Stimulated activated CD4-positive, alpha-beta T cell treated with anti-CD3 and anti-CD28 coated beads, Interleukin-1b, Interleukin-23, amount 100 ng/mL, for 4 hours (primary cell): ENCODE measurements at regions not wholly inside any gene's neighbourhood (a gene's known extent, or its start where the extent isn't known, plus 50 kb on each side); places are given as distances from the start of the nearest gene placed in this dataset.

Source experiments
- DNase-seq, 2 donors: peaks; one replicate each; pipeline ENCODE4 v3.0.0-alpha.2; 2020; ENCODE audit warnings: low read depth in 2 of 2

DNA sequence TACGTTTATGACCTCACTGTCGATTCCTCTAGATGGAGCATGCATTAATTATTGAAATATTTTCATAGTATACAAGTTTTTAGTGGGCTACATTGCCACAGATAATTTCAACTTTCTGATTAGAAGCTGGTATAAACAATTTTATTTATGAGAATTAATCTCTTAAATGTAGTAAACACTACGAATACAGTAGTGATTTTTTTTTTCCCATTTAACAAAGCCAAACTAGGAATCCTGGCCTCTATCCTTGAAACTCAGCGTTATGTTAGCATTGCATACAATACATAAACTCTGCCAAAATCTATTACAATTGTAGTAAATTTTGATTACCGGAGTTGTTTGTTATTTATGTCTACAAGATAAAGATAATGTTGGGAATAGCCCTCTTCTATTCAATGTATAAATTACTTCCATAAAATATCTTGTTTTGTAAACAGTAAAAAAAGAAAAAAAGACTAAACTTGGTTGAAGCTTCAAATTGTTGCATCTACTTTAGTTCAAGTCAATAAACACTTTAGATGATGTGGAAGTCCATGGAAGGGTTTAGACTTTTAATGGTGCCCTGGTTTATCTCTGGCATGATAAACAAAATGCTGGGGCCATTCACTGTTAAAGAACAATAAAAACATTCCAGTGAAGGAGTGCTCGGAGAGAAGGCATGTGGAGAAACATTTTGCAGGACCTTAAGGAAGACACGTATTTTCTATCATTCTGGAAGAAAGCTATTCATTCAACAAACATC is 77.3 kb upstream of the NR2F2 start:
- DNase-seq, result no peak

DNA sequence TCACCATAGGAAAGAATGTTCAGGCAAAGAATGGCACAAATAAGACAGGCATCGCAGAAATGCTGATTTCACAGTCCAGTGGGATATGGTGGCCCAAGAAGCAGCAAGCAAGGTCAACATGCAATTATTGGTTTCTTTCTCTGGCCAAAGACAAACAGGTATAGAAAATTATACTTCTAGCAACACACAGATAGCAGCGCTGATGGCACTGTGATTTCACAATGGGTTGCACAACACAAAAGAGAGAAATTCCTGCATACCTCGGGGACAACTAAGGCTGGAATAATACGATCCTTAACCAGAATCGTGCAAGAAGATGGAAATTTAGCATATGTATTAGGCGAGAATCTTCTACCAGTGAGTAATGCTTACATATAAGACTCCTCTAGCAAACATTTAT is 76.3 kb upstream of the NR2F2 start:
- no peak for DNase-seq

- no peak for DNase-seq
Observed at GRCh38 chr15:96255599-96255998, 74.9 kb upstream of the NR2F2 start.

- DNase-seq, result no peak
Observed at GRCh38 chr15:96261575-96262034, 68.9 kb upstream of the NR2F2 start.

GRCh38 chr15:96262097-96262496 is 68.4 kb upstream of the NR2F2 start:
- DNase-seq, result no peak

DNA sequence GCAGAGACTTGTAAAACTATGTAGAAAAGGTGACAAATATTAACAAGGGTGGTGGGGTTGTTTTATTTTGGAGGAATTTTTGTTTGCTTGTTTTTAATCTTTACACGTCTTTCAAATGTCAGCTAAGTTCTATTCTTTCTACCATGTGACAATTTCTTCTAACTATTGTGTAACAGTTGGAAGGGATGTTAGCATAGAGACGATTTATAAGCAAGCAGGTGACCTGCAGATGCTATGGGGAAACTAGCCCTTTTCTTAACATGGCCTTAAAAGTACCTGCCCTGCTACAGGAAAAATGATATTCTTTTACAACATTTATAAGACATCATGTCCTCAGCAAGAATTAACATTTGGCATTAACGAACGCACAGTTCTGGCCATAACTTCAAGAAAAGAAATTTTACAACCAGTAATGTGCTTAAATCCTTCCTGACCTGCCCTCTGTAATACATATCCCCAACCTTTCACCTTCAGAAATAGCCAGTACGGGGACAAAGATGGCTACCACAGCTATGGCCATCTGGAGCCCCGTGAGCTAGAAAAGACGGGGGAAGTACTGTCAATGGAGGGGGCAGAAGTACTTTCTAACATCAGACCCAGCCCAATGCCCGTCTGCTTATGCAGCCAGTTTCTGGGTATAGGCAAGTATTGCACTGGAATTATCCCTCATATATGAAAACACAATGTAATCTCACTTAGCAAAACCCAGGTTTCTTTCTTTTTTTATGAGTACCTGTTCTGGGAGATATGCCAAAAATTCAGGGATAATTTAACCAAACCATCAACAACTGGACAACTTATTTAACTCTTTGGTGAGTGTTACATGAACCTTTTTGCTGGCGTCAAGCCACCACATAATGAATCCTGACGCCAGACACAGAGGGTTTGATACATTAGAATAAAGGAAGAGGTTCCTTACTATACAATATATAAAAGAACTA is 67.7 kb upstream of the NR2F2 start:
- no peak for DNase-seq

GRCh38 chr15:96264351-96264798 is 66.1 kb upstream of the NR2F2 start:
- no peak for DNase-seq

DNA sequence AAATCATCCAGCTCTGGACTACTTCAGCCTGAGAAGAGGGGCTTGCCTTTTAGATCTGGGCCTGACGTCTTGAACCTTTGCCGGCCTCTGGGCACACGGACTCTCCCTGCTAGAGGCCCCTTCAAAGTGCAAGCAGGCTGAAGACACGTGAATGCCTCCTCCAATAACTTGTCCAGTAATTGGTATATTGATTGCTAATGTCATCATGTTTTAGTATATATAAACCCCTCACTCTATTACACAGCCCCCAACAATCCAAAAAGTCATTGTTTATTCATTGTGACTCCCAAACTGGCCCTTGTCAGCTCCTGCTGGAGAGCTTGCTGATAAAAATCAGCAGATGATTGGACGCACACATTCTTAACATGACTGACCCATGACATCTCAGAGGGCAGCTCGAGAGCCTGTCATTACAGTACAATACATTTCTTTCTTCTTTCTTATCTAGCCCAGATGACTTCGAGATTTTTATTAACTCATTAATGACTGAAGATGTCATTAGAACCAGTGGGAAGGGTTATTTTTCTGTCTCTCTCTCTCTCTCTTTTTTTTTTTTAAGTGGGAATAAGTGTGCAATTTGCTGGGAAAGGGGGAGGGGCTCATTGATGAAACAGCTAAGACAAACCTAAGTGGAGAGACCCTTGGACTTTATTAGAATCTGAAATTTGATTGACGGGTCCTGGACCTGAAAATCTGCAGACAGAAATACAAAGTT is 65.5 kb upstream of the NR2F2 start:
- no peak for DNase-seq

DNA sequence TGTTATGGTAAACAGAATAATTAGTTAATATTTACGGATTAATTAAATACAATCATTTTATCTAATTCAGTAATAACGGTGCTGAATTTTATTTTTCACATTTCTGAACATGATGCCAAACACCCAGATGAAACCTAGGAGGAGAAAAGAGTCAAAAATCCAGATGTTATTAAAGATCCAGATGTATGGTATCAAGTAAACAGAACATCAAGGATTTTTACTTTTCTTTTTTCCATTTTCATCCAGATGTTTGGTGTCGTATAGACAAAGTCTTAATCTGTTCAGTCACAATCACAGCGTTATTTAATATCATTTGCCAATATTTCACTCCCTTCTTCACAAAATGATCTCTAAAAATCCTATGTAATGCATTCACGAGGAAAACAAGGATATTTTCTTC is 64.0 kb upstream of the NR2F2 start:
- no peak for DNase-seq

- no peak for DNase-seq
Observed at GRCh38 chr15:96267463-96267862, 63.0 kb upstream of the NR2F2 start.

DNA sequence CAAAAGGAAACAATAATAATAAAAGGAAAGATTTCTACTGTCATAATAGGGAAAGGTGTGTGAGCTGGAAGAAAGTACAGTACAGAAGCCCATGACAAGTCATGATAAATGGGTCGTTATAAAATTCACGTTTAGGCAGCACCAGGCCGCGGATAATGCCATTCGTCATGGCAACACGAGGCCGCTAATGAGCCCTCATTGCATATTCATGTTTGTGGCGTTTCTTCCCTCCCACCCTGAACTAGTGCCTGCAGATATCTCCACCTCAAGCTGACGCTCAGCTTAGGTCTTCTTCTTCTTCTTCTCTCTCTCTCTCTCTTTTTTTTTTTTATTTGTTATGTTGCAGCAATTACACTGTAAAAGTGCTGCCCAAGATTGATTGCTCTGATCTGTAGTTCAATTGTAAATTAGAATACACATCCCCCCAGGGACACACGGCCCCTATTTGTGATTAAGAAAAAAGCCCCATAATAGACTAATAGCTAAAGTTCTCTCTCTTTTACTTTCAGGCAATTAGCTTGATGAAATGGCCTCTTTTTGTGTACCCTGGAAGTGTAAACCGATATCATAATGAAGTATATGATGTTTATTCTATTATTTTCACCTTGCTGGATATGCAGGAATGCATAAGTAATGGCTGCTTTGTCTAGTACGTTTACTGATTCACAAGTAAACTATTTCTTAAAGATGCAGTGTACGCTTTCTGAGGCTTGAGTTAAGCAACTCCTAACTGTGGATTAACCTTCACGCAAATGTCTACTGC is 61.9 kb upstream of the NR2F2 start:
- DNase-seq, result no peak

GRCh38 chr15:96270581-96271172 is 59.8 kb upstream of the NR2F2 start:
- DNase-seq, result no peak

- DNase-seq, result no peak
Observed at GRCh38 chr15:96272427-96272826, 58.1 kb upstream of the NR2F2 start.

- DNase-seq, result no peak
Observed at GRCh38 chr15:96273317-96274086, 57.0 kb upstream of the NR2F2 start.

DNA sequence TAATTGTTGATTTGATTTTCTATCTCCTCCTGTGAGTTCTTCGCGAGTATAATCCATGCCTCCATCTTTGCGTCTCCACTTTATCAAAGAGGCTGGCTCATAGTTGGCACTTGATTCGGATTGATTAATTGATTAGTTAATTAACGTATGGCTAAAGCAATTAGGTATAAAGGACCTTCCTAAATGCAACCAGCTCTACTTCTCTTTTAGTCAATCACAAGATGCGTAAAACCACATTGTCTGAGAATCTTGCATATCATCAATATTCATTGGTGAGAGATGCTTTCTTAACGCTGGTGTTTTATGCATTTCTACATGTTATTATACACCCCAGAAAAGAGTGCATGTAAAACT is 56.4 kb upstream of the NR2F2 start:
- no peak for DNase-seq

DNA sequence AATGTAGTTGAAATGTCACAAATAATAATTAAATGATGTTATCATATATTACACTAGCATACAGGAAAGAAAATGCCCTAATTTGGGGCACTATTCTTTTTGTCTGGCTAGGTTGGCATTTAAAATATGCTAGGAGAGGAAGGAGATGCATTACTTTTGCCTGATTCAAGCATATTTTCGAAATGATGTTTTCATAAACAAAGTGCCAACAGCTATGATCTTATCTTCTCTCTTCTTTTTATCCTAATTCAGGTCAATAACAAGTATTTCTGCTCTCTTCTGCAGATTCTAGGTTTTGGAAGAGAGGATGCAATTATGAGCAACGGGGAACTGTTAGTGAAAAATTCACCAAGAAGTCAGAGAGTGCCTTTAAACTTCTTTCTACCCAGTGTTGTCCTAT is 55.8 kb upstream of the NR2F2 start:
- no peak for DNase-seq

DNA sequence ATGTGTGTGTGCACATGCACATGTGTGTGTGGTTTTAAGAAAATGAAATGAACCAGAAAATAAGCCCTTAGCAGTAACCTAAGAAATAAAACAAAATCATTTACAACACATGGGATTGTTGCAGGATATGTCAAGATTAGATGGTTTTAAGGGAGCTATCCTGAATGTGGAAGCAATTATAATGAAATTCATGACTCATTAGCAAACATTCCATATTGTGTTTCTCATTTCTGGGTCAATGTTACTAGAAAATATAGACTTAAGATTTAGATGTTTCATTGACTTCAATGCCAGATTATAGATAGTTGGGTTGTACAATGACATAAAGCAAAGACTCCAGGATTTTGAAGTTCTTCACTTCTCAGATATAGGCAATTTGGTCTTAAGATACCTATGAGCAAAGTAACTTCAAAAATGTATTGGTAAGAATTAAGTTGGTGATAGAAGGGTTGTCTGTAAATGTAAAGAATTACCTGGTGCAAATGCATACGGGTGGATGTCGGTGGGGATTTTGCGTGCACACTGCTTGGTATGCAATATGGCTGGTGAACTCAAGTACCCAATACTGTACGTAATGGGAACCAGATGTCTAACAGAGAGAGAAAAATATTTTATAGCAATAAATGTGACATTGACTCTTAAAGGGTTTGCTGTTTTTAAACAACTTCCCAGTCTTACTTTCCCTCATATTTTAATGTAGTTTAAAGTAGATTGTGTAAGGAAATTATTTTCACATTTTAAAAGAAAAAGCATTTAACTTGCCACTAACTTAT is 53.9 kb upstream of the NR2F2 start:
- no peak for DNase-seq
